GM12878 (cell line): ENCODE measurements at regions not wholly inside any gene's neighbourhood (a gene's known extent, or its start where the extent isn't known, plus 50 kb on each side); places are given as distances from the start of the nearest gene placed in this dataset.

Experiments
- BHLHE40 ChIP-seq, 2 experiments: fragments of 450-650 bp in 1 of 2; IDR thresholded peaks; 2 replicates each; pipeline ENCODE4 v1.6.1; 2011 to 2017; ENCODE audit warnings: low read depth in 2 of 2, borderline replicate concordance in 1 of 2, improper control_type of control experiment in 1 of 2, low read length in 1 of 2, mild to moderate bottlenecking in 1 of 2
- CBX5 ChIP-seq: sonication (generic); IDR thresholded peaks from 2 replicates; pipeline ENCODE4 v1.6.1; 2016; ENCODE audit warnings: low read depth, moderate library complexity, mild to moderate bottlenecking, inconsistent platforms
- RELA ChIP-seq: fragments of 450-650 bp; IDR thresholded peaks from 2 replicates; pipeline ENCODE4 v1.8.0; 2014; ENCODE audit warnings: borderline replicate concordance; ENCODE audit not compliant: partially characterized antibody
- SP1 ChIP-seq: IDR thresholded peaks from one replicate; pipeline ENCODE4 v1.6.1; 2011; ENCODE audit warnings: low read depth, low read length

- TF ChIP-seq CBX5, result no peak
- TF ChIP-seq BHLHE40 (IDR thresholded peaks at IDR 0.05; ENCODE audit: borderline replicate concordance in 1 of 2, low read depth in 2 of 2, low read length in 1 of 2), result no peak
- TF ChIP-seq RELA, result no peak
- no peak for TF ChIP-seq SP1
Observed at GRCh38 chr3:22209578-22209977, 458.6 kb upstream of the ZNF385D start.
